ENCODE measurements at regions not wholly inside any gene's neighbourhood (a gene's known extent, or its start where the extent isn't known, plus 50 kb on each side); places are given as distances from the start of the nearest gene placed in this dataset.

GRCh38 chr11:32026766-32027165 is 64.1 kb upstream of the RCN1 start:
- H3K4me1 Mint-ChIP-seq (ENCODE audit: unreplicated experiment) = peaks cover 6% of the 10 kb centered on the region
- H3K27me3 Mint-ChIP-seq (ENCODE audit: unreplicated experiment) = no peaks in the 10 kb centered on the region
- DNase-seq (ENCODE audit: low spot score) = no peak
- H3K9me3 Mint-ChIP-seq (ENCODE audit: unreplicated experiment) = no peaks in the 10 kb centered on the region
- no peaks in the 10 kb centered on the region for H3K36me3 Mint-ChIP-seq (ENCODE audit: low read depth, unreplicated experiment)
- TF ChIP-seq CTCF (IDR thresholded peaks at IDR 0.05; ENCODE audit: unreplicated experiment) = no peak
- H3K4me3 Mint-ChIP-seq (ENCODE audit: unreplicated experiment) = no peak overlapping the region
- H3K27ac Mint-ChIP-seq (ENCODE audit: unreplicated experiment) = no peak overlapping the region

GRCh38 chr11:32024948-32025347 is 65.9 kb upstream of the RCN1 start:
- H3K27ac Mint-ChIP-seq (ENCODE audit: unreplicated experiment) = no peak overlapping the region
- no peaks in the 10 kb centered on the region for H3K27me3 Mint-ChIP-seq (ENCODE audit: unreplicated experiment)
- H3K4me3 Mint-ChIP-seq (ENCODE audit: unreplicated experiment) = no peak overlapping the region
- peaks cover 6% of the 10 kb centered on the region for H3K4me1 Mint-ChIP-seq (ENCODE audit: unreplicated experiment)
- no peaks in the 10 kb centered on the region for H3K36me3 Mint-ChIP-seq (ENCODE audit: low read depth, unreplicated experiment)
- TF ChIP-seq CTCF (IDR thresholded peaks at IDR 0.05; ENCODE audit: unreplicated experiment) = no peak
- no peaks in the 10 kb centered on the region for H3K9me3 Mint-ChIP-seq (ENCODE audit: unreplicated experiment)
- DNase-seq (ENCODE audit: low spot score) = no peak

GRCh38 chr11:32023370-32024305 is 67.2 kb upstream of the RCN1 start:
- Mint-ChIP-seq H3K4me1 (ENCODE audit: unreplicated experiment) (no peaks in the 10 kb centered on the region), H3K9me3 (ENCODE audit: unreplicated experiment) (no peaks in the 10 kb centered on the region), H3K27me3 (ENCODE audit: unreplicated experiment) (no peaks in the 10 kb centered on the region), H3K36me3 (ENCODE audit: low read depth, unreplicated experiment) (no peaks in the 10 kb centered on the region), H3K27ac (ENCODE audit: unreplicated experiment) (no peak overlapping the region), H3K4me3 (ENCODE audit: unreplicated experiment) (no peak overlapping the region)
- no peak for TF ChIP-seq CTCF (IDR thresholded peaks at IDR 0.05; ENCODE audit: unreplicated experiment)
- no peak for DNase-seq (ENCODE audit: low spot score)

- Mint-ChIP-seq H3K9me3 (ENCODE audit: unreplicated experiment) (no peaks in the 10 kb centered on the region), H3K27ac (ENCODE audit: unreplicated experiment) (no peak overlapping the region), H3K36me3 (ENCODE audit: low read depth, unreplicated experiment) (no peaks in the 10 kb centered on the region), H3K27me3 (ENCODE audit: unreplicated experiment) (no peaks in the 10 kb centered on the region), H3K4me1 (ENCODE audit: unreplicated experiment) (peaks cover 2% of the 10 kb centered on the region), H3K4me3 (ENCODE audit: unreplicated experiment) (no peak overlapping the region)
- no peak for TF ChIP-seq CTCF (IDR thresholded peaks at IDR 0.05; ENCODE audit: unreplicated experiment)
- no peak for DNase-seq (ENCODE audit: low spot score)
Measured at GRCh38 chr11:32018672-32019071, 72.2 kb upstream of the RCN1 start.

- Mint-ChIP-seq H3K27me3 (ENCODE audit: unreplicated experiment) (no peaks in the 10 kb centered on the region), H3K27ac (ENCODE audit: unreplicated experiment) (no peak overlapping the region), H3K9me3 (ENCODE audit: unreplicated experiment) (no peaks in the 10 kb centered on the region), H3K4me3 (ENCODE audit: unreplicated experiment) (no peak overlapping the region), H3K4me1 (ENCODE audit: unreplicated experiment) (peaks cover 8% of the 10 kb centered on the region), H3K36me3 (ENCODE audit: low read depth, unreplicated experiment) (no peaks in the 10 kb centered on the region)
- TF ChIP-seq CTCF (IDR thresholded peaks at IDR 0.05; ENCODE audit: unreplicated experiment) = no peak
- DNase-seq (ENCODE audit: low spot score) = no peak
Measured at GRCh38 chr11:32016111-32016510, 74.8 kb upstream of the RCN1 start.

Data from endothelial cell (in vitro differentiated cells).